Stimulated activated CD4-positive, alpha-beta T cell treated with anti-CD3 and anti-CD28 coated beads, Interleukin-4, amount 100 ng/mL, for 4 hours (primary cell): ENCODE measurements at regions not wholly inside any gene's neighbourhood (a gene's known extent, or its start where the extent isn't known, plus 50 kb on each side); places are given as distances from the start of the nearest gene placed in this dataset.

ENCODE experiments used
- DNase-seq, 2 experiments: peaks; one replicate each; pipeline ENCODE4 v3.0.0-alpha.2; 2020

DNA sequence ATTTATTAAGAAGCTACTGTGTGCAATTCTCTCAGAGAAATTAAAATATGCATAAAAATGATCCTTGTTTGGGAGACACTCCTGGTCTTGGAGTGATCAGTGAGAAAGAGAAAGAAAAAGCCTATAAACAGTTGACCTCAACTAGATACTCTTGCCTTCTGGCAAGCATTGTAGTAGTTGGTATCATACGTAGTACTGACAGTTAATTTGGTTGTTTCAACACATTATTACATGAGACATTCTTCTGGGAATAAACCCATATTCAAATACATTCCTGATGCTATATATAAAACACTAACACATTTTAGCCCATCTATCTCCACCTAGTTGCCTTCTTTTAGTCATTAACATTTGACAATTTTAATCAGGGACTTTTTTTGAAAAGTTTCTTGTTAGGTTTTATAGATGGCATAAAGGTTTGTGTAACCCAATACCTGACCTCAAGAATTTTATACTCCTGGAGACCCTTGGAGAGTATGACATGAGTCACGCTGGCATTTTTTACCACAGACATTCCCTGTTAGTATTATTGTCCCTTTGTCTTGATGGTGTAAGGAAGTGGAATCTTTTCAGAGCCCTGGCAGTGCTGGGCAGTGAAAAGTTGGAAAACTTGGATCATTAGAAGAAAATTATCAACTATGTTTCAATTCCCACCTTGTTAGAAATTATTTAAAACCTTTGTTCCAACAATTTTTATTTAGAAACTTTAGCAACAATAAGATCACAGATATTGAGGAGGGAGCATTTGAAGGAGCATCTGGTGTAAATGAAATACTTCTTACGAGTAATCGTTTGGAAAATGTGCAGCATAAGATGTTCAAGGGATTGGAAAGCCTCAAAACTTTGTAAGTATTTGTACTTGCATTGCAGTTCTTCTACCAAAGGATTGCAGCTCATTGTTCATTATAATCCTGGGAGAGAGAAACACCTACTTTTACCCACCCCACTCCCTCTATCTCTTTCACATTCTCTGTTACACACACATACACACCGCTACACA is 167.1 kb upstream of the PACRGL start:
- no peak for DNase-seq

DNA sequence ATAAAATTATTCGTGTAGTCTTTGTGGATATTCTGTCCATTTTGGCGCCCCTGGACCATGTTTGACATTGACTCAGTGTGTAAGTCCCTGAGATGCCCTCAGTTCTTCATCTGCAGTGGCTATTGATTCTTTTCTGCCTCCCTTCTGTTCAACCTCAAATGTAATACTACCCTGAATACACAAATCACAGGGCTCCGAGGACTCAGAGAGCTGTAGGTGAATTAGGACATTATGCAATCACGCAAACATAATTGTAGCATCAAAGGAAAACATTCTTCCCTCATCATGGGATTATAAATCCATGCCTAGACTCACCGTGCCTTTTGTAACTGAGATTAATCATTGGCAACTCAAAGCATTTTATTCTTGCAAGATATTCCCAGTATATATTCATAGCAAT is 161.4 kb upstream of the PACRGL start:
- no peak for DNase-seq

DNA sequence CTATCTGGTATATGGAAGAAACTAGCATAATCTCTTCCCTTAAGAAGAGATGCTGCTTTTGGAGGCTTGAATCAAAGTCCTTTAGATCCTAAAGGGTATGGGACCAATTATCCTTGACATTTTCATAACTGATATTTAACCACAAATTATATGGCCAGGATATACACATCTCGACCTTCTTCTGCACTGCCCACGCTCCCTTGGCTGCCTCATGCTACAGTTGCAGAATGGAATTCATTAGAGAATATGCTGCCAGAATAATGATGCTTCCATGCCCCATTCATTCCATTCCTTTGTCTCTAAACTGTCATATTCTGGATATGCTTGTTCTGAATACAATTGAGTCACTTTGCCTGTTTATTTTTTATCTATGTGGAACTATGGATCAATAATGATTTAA is 157.1 kb upstream of the PACRGL start:
- no peak for DNase-seq

DNA sequence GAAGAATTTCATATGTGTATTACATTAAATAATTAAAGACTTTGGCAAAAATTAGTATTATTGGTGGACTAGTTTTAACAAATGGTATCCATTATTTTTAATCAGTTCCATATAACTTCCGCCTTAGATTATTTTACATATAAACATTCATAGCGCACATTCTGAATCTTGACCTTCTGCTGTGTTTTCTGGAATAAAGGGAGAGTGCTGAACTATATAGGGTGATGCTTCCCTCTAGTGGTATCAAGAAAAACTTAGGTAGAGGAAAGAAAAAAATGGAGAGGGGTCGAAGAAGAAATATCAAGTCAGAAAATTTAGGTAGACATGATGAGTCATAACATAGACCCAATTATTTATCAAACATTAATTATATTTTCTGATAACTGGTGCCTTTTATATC is 155.6 kb upstream of the PACRGL start:
- no peak for DNase-seq

DNA sequence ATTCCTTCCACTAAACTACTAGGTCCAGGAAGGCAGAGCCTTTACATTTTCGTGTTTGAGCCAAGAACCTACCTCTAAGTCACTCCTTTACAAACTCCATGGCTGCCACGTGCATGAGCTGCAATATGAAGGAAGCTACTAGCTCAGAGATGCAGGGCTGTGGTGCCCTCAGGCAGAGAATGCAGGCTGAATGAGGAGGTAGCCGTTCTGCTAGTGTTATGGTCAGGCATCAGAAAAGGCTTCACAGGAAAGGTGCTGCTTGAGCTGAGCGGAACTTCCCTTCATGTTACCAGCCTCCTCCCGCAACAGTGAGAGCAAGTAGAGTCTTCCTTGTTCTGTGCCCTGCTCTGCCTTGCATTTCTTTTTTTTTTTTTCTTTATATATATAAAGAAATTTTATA is 148.3 kb upstream of the PACRGL start:
- no peak for DNase-seq

DNA sequence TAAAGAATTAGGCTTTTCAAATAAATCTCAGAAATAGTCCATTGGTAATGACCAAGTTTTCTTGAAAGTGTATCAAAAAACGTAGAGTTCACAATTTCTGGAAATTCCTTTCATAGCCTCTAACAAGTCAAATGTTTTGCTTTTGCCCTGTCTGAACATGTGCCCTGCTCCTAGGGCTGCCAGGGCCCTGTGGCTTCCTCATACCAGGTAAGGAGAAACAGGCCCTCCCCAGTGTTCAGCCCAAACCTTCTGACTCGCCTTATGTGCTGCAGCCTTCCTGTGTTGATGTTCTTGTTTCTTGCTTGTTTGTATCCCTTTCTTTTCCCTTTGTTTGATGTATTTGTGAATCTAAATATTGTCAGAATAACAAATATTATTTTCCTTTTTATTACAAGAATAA is 146.1 kb upstream of the PACRGL start:
- no peak for DNase-seq

DNA sequence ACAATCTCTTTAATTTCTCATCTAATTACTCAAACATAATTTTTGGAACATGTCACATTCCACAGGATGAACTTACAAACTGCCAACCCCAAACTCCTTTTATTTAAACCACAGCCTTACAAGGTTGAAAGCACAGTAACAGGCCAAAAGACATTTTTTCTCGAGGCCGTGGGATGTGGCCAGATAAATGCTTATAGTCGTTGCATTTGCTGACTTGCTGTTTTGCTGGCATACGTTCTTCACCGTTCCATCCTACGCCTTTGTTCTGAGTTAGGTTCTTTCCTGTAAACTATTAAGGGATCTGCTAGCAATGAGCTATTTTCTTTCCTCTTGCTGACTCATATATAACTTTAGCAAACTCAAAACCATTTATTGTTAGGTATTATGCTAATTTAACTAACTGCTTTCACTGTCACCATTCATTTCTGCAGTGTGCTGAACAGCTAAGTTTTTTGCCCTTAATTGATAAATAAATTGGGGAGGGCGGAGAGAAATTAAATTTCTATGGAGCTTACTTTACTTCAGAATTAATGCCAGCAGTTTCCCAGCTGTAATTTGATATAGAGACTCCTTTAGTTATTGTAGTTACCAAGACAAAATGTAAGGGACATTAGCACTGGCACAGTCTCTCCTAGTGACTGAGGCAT is 135.1 kb upstream of the PACRGL start:
- DNase-seq: no peak

DNA sequence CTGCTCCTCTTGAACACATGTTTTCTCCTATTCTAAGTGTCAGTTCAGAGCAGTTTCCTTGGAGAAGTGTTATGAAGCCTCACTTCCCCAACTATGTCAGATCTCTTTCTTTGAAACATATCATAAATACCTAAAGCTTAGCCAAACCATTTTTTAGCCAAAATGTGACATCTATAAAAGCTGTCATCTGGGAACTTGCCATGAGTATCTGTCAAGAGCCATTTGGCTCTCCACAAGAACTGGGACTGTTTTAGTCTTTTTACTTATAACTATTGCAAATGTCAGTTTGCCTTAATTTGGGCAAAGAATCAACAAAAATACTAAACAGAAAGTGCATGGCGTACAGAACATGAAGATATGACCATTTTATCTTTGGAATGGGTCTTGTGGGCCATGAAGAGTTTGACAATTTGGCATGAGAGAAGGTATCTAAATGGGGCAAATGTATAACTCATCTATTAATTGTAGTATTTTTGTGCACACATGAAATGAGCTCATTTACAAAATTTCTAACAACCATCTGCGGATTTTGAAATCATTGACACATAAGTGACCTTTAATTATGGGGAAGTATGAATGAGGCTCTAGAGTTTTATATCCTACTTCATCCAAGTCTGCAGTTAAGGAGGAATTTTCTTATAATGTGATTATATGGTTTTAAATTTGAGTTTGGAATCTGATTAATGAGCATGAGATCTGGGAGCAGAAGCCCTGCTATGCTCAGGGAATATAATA is 129.1 kb upstream of the PACRGL start:
- no peak for DNase-seq

DNA sequence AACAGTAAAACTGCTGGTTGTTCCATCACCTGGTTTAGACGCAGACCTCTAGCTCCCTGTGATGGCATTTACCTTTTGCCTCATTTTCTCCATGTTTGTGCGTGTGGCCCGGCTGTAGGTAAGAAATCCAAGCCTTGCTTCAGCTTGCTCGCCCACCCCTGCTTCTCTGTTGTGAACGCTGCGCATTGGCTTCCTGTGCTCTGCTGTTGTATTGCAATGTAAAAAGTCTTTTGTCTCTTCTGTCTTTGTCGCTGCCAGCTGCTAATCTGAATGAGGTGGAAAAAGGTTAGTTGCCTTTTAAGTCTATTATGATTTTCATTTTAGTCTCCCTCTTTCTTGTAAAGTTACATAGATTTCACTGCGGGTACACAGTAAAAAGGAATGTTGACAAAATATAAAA is 127.3 kb upstream of the PACRGL start:
- DNase-seq: no peak

DNA sequence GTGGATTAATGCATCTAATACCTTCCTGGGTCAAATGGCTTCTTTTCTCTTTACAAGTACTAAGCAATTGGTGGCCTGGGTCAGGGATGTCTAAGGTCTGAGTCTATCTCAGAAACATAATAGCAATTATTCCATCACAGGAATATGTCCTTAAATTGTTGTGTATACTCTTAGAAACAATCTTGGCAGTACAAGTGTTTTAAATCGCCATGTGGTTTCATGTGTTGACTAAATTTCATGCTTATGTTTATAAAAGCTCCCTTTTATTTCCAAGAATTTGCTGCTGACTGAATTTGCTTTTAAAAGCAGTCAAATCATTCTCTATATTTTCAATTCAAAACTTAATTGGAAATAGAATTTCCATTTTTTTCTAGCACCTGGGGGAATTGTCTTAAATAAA is 125.3 kb upstream of the PACRGL start:
- DNase-seq: no peak

DNA sequence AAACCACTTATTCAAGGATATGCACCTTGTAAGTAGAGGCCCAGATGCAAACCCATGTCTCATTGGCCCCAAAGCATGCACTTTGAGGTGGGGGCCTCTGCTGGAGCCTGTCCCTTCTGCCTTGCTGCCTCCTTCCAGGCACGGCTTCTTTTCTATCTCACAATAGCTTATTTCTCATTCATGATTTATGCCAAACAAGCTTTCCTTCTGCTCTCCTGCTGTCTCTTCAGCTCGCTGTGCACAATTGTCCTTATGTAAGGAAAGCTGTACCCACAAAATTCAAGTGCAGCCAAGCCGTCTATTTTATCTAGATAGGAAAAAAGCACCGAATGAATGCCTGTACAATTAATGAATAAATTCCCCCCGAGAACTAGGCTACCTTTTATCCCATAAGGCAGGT is 124.8 kb upstream of the PACRGL start:
- DNase-seq: no peak

DNA sequence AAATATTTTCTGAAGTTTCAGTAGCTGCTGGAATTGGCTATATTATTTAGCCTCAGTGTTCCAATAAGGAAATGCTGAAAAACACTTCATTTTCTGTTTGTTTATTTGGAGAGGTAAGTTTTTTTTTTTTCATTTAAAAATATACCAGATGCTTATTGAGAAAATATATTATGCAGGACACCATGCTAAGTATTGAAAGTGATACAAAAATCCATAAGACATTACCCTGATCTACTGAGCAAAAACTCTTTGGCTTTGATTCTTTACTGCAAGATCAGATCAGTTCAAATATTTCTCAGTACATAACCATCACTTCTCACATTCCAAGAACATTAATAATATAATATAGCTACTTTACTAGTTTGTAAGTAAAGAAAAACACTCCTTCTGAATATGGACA is 123.4 kb upstream of the PACRGL start:
- no peak for DNase-seq

DNA sequence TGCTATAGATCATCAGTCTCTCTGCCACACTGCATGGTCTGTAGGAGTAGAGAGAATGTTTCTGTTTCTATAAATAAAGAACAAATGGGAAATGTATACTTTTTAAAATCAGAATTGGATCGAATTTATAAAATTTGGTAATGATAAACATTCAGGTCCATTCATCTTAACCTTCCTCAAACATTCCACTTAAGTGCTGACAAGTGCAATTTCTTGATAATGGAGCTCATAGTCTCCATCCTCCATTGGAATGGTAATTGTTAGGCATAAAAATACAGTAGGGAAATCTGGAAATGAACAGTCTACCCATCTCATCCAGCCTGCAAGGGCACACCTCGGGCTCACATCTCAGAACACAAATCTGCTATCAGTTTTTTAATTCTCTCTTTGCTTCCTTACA is 122.6 kb upstream of the PACRGL start:
- DNase-seq: no peak

DNA sequence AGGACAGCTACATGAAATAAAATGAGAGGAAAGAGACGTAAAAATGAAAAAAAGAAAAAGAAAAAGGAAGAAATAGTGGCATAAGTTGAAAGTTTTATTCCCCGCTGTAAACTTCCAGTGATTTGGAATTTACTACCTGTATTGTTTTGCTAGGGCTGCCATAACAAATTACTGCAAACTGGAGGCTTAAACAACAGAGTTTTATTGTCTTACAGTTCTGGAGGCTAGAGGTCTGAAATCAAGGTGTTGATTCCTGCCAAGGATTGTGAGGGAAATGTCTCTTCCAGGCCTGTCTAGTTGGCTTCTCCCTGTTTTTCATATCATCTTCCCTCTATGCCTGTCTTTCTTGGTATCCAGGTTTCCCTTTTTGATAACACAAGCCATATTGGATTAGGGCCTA is 119.4 kb upstream of the PACRGL start:
- DNase-seq: no peak

DNA sequence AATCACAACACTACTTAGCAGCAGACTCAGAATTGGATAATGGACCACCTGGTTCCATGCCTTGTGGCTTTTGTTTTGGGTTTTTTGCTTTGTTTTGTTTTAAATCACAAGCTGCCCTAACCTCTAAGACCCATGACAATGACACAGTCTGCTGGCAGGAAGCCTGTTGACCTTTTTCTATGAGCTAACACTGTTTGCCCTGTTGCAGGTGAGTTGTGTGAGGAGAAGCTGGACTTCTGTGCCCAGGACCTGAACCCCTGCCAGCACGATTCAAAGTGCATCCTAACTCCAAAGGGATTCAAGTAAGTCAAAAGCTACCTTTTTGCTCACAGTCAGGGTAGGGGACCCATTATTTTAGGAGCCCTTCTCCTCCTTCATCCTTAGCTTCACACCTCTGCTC is 110.8 kb upstream of the PACRGL start:
- DNase-seq: no peak

DNA sequence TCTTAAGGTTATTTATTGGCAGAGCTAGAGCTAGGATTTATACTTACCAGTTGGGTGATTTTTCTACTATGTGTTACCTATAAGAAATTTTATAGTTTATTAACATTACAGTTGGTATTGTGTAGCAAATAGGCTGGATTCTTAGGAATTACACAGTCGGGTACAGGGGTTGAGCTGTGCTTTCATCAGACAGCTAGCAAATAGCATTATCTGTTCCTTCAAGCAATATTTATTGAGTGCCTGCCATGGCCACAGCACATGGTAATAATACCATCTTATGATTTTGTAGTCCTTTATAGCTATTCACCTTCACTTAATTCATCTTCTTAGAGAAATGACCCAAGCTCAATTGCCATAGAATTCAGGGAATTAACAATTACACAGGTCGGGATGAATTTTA is 109.4 kb upstream of the PACRGL start:
- no peak for DNase-seq

DNA sequence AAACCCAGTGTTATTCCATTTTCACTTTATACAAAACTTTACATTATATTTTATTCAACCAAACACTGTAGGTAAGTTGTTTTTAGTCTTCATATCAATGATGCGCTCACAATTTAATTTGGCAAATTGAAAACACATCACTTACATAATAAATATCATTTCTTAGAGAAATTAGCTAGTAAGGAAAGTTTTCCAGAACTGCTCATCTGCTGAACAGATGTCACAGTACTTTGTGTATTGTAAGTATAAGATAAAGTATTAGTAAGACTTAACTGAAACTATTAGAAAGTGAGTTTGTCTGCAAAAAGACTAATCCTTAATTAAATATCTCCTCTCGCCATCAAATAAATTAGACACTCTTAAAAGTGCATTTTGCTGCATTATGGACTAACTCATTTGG is 108.7 kb upstream of the PACRGL start:
- no peak for DNase-seq

DNA sequence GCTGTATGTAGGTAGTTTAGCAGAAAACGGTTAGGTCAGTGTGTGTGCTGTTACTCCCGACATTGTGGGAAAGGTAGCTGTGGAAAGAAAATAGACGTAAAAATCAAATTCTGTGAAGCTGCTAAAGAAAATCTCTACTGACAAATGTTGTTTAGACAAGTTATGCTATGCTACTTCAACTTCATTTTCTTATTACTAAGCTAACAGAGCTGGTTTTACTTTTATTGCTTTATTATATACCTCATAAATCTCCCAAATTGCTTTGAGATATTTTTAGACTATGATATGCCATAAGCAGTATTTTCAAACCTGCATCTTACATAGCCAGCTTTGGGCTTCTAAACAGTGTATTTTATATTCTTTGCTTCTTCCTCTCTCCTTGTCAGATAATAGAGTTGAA is 108.2 kb upstream of the PACRGL start:
- DNase-seq: no peak

DNA sequence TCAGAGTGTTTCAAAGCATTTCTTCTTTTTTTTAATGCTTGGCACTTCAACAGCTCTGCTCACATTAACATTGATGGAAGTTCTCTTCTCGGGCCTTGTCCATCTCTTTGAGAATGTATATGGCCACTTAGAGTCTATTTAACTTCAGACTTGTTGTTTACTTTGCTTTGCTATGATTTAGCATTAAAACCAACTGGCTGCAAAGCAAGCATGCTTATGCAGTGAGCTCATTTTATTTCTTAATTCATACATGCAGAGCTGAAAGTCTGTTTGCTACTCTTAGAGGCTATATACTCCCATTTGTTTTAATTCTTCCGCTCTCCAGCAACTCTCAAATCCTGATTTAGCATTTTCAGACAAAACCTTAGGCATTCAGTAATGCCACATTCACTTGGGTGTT is 107.6 kb upstream of the PACRGL start:
- DNase-seq: no peak

DNA sequence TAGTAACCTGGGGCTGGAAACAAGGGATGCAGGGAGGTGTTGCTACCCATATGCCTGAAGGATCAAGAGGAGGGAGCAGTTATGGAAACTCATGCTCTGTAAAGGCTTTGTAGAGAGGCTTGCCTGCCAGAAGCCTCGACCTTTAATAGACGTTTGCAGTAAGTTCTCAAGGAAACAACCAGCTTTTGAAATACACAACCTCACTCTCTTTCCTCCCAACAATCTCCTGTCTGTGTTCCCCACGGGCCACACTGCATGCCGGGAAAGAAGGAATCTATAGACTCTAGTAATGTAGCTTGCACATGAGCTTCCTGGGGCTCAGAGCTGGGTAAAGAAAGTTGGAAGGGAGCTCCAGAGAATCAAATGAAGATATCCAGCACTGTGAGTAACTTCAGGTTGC is 101.6 kb upstream of the PACRGL start:
- DNase-seq: no peak

DNA sequence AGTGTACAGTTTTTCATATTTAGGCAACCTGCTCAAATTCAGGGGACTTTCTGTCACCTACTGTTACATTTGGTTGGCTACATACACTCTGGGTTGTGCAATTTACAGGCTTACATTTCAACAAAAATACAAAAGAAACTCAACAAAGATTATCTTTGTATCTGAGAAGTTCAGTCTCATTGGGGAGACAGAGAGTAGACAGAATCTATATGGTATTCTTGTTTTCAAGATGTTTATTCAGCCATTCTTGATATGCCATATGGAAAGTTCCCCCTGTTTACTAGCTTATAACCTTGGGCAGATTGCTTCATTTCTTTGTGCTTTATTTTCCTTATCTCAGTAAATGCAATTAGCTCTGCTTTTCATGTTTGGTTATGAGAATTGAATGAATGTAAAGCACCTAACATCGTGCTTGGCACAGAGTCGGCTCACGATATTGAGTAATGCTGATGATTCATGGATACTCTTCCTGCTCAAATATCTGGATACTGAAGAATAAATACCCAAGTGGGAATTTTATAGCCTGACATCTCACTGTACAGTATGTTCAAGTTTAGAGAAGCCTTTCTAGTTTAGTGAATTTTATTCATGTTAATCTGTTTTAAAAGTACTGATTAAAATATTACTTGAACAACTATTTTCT is 96.5 kb upstream of the PACRGL start:
- DNase-seq: no peak

DNA sequence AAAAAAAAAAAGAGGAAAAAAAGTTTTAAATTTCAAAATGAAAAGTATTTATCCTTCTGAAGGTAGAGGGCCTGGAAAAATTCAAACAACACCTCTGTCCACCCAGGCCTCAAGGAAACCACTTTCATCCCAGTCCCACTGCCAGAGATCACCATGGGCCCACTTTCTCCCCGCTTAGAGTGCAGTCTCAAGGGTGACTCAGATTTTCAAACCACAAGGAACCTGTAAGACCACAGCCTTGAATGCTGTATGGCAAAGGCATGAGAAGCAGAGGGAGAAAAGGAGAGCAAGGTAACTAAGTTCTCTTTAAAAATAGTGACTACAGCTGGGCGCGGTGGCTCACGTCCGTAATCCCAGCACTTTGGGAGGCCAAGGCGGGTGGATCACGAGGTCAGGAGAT is 87.9 kb upstream of the PACRGL start:
- DNase-seq: no peak

DNA sequence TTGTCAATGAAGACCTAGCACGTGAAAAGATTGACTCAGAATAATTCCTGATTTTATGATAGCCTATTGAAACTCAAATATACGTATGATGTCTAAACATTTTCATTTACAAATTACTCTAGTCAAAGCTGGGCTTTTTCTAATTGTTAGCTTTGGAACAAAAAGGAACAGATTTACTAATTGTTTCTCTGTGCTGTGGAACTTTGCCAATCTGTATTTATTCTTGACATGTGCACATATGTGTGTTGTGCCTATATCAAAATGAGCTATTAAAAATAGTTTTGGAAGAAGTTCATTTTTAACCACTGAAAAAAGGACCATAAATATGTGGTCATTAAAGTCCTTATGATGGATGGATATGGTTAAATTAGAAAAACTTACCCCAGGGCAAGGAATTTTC is 85.4 kb upstream of the PACRGL start:
- no peak for DNase-seq
